Astrocyte (in vitro differentiated cells and primary cell): ENCODE measurements at regions not wholly inside any gene's neighbourhood (a gene's known extent, or its start where the extent isn't known, plus 50 kb on each side); places are given as distances from the start of the nearest gene placed in this dataset.

Source experiments
- DNase-seq: peaks from one replicate; pipeline ENCODE4 v3.0.0-alpha.2; 2010; ENCODE audit warnings: low read depth
- FAIRE-seq: peaks from 2 replicates; lab custom pipeline; 2011; peaks lifted over from hg19 to GRCh38; lab: Jason Lieb, UNC
- H2AFZ ChIP-seq: 2 replicates; pipeline ENCODE4 v1.6.0; 2012; ENCODE audit warnings: low read depth, low read length, inconsistent platforms
- H3K27ac ChIP-seq: 2 replicates; pipeline ENCODE4 v1.5.1; 2011; ENCODE audit warnings: low read depth, low read length, inconsistent platforms
- H3K27me3 ChIP-seq: 2 replicates; pipeline ENCODE4 v1.6.0; 2011; ENCODE audit warnings: low read length, inconsistent platforms; ENCODE audit not compliant: insufficient read depth
- H3K36me3 ChIP-seq: 2 replicates; pipeline ENCODE4 v1.5.1; 2011; ENCODE audit warnings: low read length, inconsistent platforms; ENCODE audit not compliant: insufficient read depth
- H3K4me1 ChIP-seq: 2 replicates; pipeline ENCODE4 v1.5.1; 2011; ENCODE audit warnings: low read length, inconsistent platforms; ENCODE audit not compliant: insufficient read depth
- H3K4me2 ChIP-seq: 2 replicates; pipeline ENCODE4 v1.6.0; 2012; ENCODE audit warnings: low read length, inconsistent platforms
- H3K4me3 ChIP-seq: 2 replicates; pipeline ENCODE4 v1.5.1; 2011; ENCODE audit warnings: low read depth, mild to moderate bottlenecking, low read length, inconsistent platforms; ENCODE audit not compliant: insufficient read depth
- H3K79me2 ChIP-seq: 2 replicates; pipeline ENCODE4 v1.6.0; 2012; ENCODE audit warnings: mild to moderate bottlenecking, low read length, inconsistent platforms; ENCODE audit not compliant: insufficient read depth
- H3K9ac ChIP-seq: 2 replicates; pipeline ENCODE4 v1.6.0; 2012; ENCODE audit warnings: mild to moderate bottlenecking, low read length, inconsistent platforms
- H3K9me3 ChIP-seq: 2 replicates; pipeline ENCODE4 v1.5.1; 2012; ENCODE audit warnings: low read depth, mild to moderate bottlenecking, low read length, inconsistent platforms; ENCODE audit not compliant: insufficient read depth
- H4K20me1 ChIP-seq: 2 replicates; pipeline ENCODE4 v1.6.0; 2012; ENCODE audit warnings: low read length, inconsistent platforms; ENCODE audit not compliant: insufficient read depth
- H3K27ac Mint-ChIP-seq: one replicate; pipeline ENCODE4 v1.8.0; 2021; ENCODE audit warnings: mild to moderate bottlenecking, mixed read lengths; ENCODE audit not compliant: unreplicated experiment
- H3K27me3 Mint-ChIP-seq: one replicate; pipeline ENCODE4 v1.8.0; 2021; ENCODE audit warnings: low read depth, mixed read lengths; ENCODE audit not compliant: unreplicated experiment
- H3K36me3 Mint-ChIP-seq: one replicate; pipeline ENCODE4 v1.8.0; 2021; ENCODE audit warnings: low read depth, mixed read lengths; ENCODE audit not compliant: unreplicated experiment
- H3K4me1 Mint-ChIP-seq: one replicate; pipeline ENCODE4 v1.8.0; 2021; ENCODE audit warnings: low read depth, mixed read lengths; ENCODE audit not compliant: unreplicated experiment
- H3K4me3 Mint-ChIP-seq: one replicate; pipeline ENCODE4 v1.8.0; 2021; ENCODE audit warnings: mild to moderate bottlenecking, moderate library complexity, mixed read lengths; ENCODE audit not compliant: unreplicated experiment
- H3K9me3 Mint-ChIP-seq: one replicate; pipeline ENCODE4 v1.8.0; 2021; ENCODE audit warnings: mild to moderate bottlenecking, mixed read lengths; ENCODE audit not compliant: unreplicated experiment
- CTCF ChIP-seq: IDR thresholded peaks from 2 replicates; pipeline ENCODE4 v1.5.1; 2011; ENCODE audit warnings: low read depth, mild to moderate bottlenecking, inconsistent platforms, low read length, moderate library complexity; ENCODE audit not compliant: insufficient read depth
- EZH2 ChIP-seq: IDR thresholded peaks from 2 replicates; pipeline ENCODE4 v1.6.1; 2012; ENCODE audit warnings: mild to moderate bottlenecking, low read length, inconsistent platforms; ENCODE audit not compliant: insufficient read depth

- H3K27me3 Mint-ChIP-seq: peaks cover 4% of the 10 kb centered on the region
Measured at GRCh38 chr15:96992817-96993216, 662.3 kb downstream of the NR2F2 start.

GRCh38 chr15:96997538-96997937, 667.0 kb downstream of the NR2F2 start:
- Mint-ChIP-seq H3K36me3 (no peaks in the 10 kb centered on the region), H3K27ac (no peak overlapping the region), H3K4me1 (no peaks in the 10 kb centered on the region), H3K27me3 (peaks cover 4% of the 10 kb centered on the region), H3K9me3 (peaks cover 4% of the 10 kb centered on the region), H3K4me3 (no peak overlapping the region)
- H3K27ac ChIP-seq: no peak overlapping the region
- H3K36me3 ChIP-seq: no peaks in the 10 kb centered on the region
- H3K4me1 ChIP-seq: no peaks in the 10 kb centered on the region
- DNase-seq (no peak), FAIRE-seq (no peak)
- TF ChIP-seq CTCF: no peak
- H3K9ac ChIP-seq: no peak overlapping the region
- H3K4me3 ChIP-seq: no peak overlapping the region
- no peak overlapping the region for H3K4me2 ChIP-seq
- H3K9me3 ChIP-seq: no peaks in the 10 kb centered on the region
- no peaks in the 10 kb centered on the region for H4K20me1 ChIP-seq
- no peak overlapping the region for H2AFZ ChIP-seq
- no peaks in the 10 kb centered on the region for H3K27me3 ChIP-seq
- no peaks in the 10 kb centered on the region for H3K79me2 ChIP-seq

More at GRCh38 chr15:96992817-96993216, 662.3 kb downstream of the NR2F2 start:
- no peak overlapping the region for H3K27ac ChIP-seq
- H3K9me3 ChIP-seq: no peaks in the 10 kb centered on the region
- H3K27me3 ChIP-seq: no peaks in the 10 kb centered on the region
- no peaks in the 10 kb centered on the region for H4K20me1 ChIP-seq
- no peak overlapping the region for H3K4me3 ChIP-seq
- H2AFZ ChIP-seq: no peak overlapping the region
- Mint-ChIP-seq H3K4me1 (no peaks in the 10 kb centered on the region), H3K27ac (no peak overlapping the region), H3K9me3 (peaks cover 8% of the 10 kb centered on the region), H3K4me3 (no peak overlapping the region), H3K36me3 (no peaks in the 10 kb centered on the region)
- no peak overlapping the region for H3K4me2 ChIP-seq
- TF ChIP-seq EZH2: no peak
- TF ChIP-seq CTCF: no peak
- DNase-seq: no peak
- H3K4me1 ChIP-seq: no peaks in the 10 kb centered on the region
- FAIRE-seq: no peak
- no peaks in the 10 kb centered on the region for H3K79me2 ChIP-seq
- no peak overlapping the region for H3K9ac ChIP-seq
- H3K36me3 ChIP-seq: no peaks in the 10 kb centered on the region

- H3K4me1 ChIP-seq: no peaks in the 10 kb centered on the region
Measured at GRCh38 chr15:97009031-97009431, 678.5 kb downstream of the NR2F2 start.

More at GRCh38 chr15:97009031-97009431, 678.5 kb downstream of the NR2F2 start:
- peaks cover 5% of the 10 kb centered on the region for H3K27me3 Mint-ChIP-seq
- Histone ChIP-seq H3K36me3 (no peaks in the 10 kb centered on the region), H3K27ac (no peak overlapping the region), H3K4me2 (no peak overlapping the region), H3K9ac (no peak overlapping the region), H4K20me1 (no peaks in the 10 kb centered on the region), H3K9me3 (no peaks in the 10 kb centered on the region), H3K27me3 (no peaks in the 10 kb centered on the region), H3K4me3 (no peak overlapping the region), H3K79me2 (no peaks in the 10 kb centered on the region), H2AFZ (no peak overlapping the region)
- H3K9me3 Mint-ChIP-seq: peaks cover 3% of the 10 kb centered on the region
- no peak overlapping the region for H3K27ac Mint-ChIP-seq
- no peak overlapping the region for H3K4me3 Mint-ChIP-seq
- peaks cover 10% of the 10 kb centered on the region for H3K4me1 Mint-ChIP-seq
- no peaks in the 10 kb centered on the region for H3K36me3 Mint-ChIP-seq
- DNase-seq: peak; percentile 20
- no peak for FAIRE-seq
- TF ChIP-seq CTCF (no peak), EZH2 (no peak)
